HCT116 (cell line): ENCODE measurements at regions not wholly inside any gene's neighbourhood (a gene's known extent, or its start where the extent isn't known, plus 50 kb on each side); places are given as distances from the start of the nearest gene placed in this dataset.

Experiments
- ATAC-seq: fragments of 200-7000 bp; cut with Tn5 transposase; 2 replicates; pipeline ENCODE4 v1.9.1; 2020; ENCODE audit warnings: mild to moderate bottlenecking, moderate library complexity
- BruUV-seq: library from RNA; stranded (reverse); fragments of 400-500 nt; replicated peaks from 2 replicates; lab custom pipeline; 2021; lab: Mats Ljungman, UMichigan
- CTCF ChIA-PET: fragments of 300-600 bp; sonication (Branson Sonifier 250); formaldehyde crosslinking; loops from one replicate; lab custom pipeline; 2021; ENCODE audit warnings: antibody characterized with exemption; lab: Charles Lee
- POLR2A ChIA-PET: fragments of 300-600, 350-600 bp; sonication (Branson Sonifier 250); formaldehyde crosslinking; loops from one replicate; lab custom pipeline; 2021; ENCODE audit warnings: antibody characterized with exemption; lab: Charles Lee
- RAD21 ChIA-PET, 2 experiments: fragments of 300-600 bp; sonication (Branson Sonifier 250); formaldehyde crosslinking; loops; one replicate each; lab custom pipeline; 2023; ENCODE audit warnings: low total read pairs in 2 of 2; ENCODE audit not compliant: uncharacterized antibody in 2 of 2, unreplicated experiment in 2 of 2, low non-redundant PET in 1 of 2; lab: Charles Lee
- DNase-seq: peaks from one replicate; pipeline ENCODE4 v3.0.0-alpha.2; 2010; ENCODE audit warnings: low read depth, low spot score
- H2AFZ ChIP-seq: fragments of 200-600 bp; shearing (Covaris generic), sonication (generic); 2 replicates; pipeline ENCODE4 v1.6.1; 2017; ENCODE audit warnings: low read depth, mixed run types, mixed read lengths, antibody characterized with exemption, low read length; ENCODE audit not compliant: poor library complexity, severe bottlenecking
- H3K27ac ChIP-seq: 2 replicates; pipeline ENCODE4 v1.5.1; 2012; ENCODE audit warnings: low read depth, low read length
- H3K27me3 ChIP-seq: fragments of 200-600 bp; sonication (generic); 2 replicates; pipeline ENCODE4 v1.6.1; 2016; ENCODE audit warnings: mixed run types, low read length, mixed read lengths; ENCODE audit not compliant: insufficient read depth
- H3K36me3 ChIP-seq, 2 experiments: fragments of 200-500 bp in 1 of 2; fragments of 200-600 bp in 1 of 2; sonication (Bioruptor generic) in 1 of 2; sonication (generic) in 1 of 2; 2 replicates each; pipeline versions ENCODE4 v1.5.1 to v1.6.1; 2014 to 2016; ENCODE audit warnings: low read length in 2 of 2, inconsistent platforms in 1 of 2, mixed read lengths in 1 of 2, mixed run types in 1 of 2; ENCODE audit not compliant: insufficient read depth in 2 of 2, control insufficient read depth in 1 of 2
- H3K4me1 ChIP-seq, 2 experiments: fragments of 200-600 bp in 1 of 2; sonication (generic) in 1 of 2; 2 replicates each; pipeline versions ENCODE4 v1.5.1 to v1.6.1; 2012 to 2017; ENCODE audit warnings: low read length in 2 of 2, inconsistent platforms in 1 of 2, mild to moderate bottlenecking in 1 of 2, mixed read lengths in 1 of 2, mixed run types in 1 of 2, moderate library complexity in 1 of 2; ENCODE audit not compliant: insufficient read depth in 2 of 2, control insufficient read depth in 1 of 2
- H3K4me2 ChIP-seq: fragments of 200-600 bp; sonication (generic); 2 replicates; pipeline ENCODE4 v1.6.1; 2017; ENCODE audit warnings: mixed run types, low read length, mixed read lengths
- H3K4me3 ChIP-seq, 2 experiments: fragments of 200-600 bp in 1 of 2; sonication (generic) in 1 of 2; replicated peaks in 1 of 2; 2 replicates each; pipeline ENCODE4 v1.5.1; 2011 to 2016; ENCODE audit warnings: low read length in 2 of 2, control low read depth in 1 of 2, low read depth in 1 of 2, mild to moderate bottlenecking in 1 of 2, mixed read lengths in 1 of 2, mixed run types in 1 of 2
- H3K79me2 ChIP-seq: fragments of 200-600 bp; sonication (generic); 2 replicates; pipeline ENCODE4 v1.6.1; 2017; ENCODE audit warnings: mild to moderate bottlenecking, mixed run types, low read length, moderate library complexity, mixed read lengths; ENCODE audit not compliant: insufficient read depth
- H3K9ac ChIP-seq: fragments of 200-600 bp; sonication (generic); 2 replicates; pipeline ENCODE4 v1.6.1; 2016; ENCODE audit warnings: low read length, mixed read lengths
- H3K9me2 ChIP-seq: fragments of 200-600 bp; sonication (generic), shearing (Covaris generic); 2 replicates; pipeline ENCODE4 v1.6.1; 2017; ENCODE audit warnings: mixed run types, mild to moderate bottlenecking, moderate library complexity; ENCODE audit not compliant: insufficient read depth
- H3K9me3 ChIP-seq, 2 experiments: fragments of 200-500 bp in 1 of 2; fragments of 200-600 bp in 1 of 2; sonication (Bioruptor generic) in 1 of 2; sonication (generic) in 1 of 2; 2 replicates each; pipeline ENCODE4 v1.6.1; 2014 to 2017; ENCODE audit warnings: low read length in 2 of 2, mixed read lengths in 2 of 2, inconsistent platforms in 1 of 2, low read depth in 1 of 2, mild to moderate bottlenecking in 1 of 2, mixed run types in 1 of 2, moderate library complexity in 1 of 2; ENCODE audit not compliant: control insufficient read depth in 1 of 2, insufficient read depth in 1 of 2
- H4K20me1 ChIP-seq: fragments of 200-600 bp; sonication (generic), shearing (Covaris generic); 2 replicates; pipeline ENCODE4 v1.6.1; 2017; ENCODE audit warnings: mixed run types, mild to moderate bottlenecking, moderate library complexity; ENCODE audit not compliant: insufficient read depth
- JUND ChIP-seq: IDR thresholded peaks from 2 replicates; pipeline ENCODE4 v1.6.1; 2012
- POLR2A ChIP-seq: IDR thresholded peaks from 2 replicates; pipeline ENCODE4 v1.7.0; 2011; ENCODE audit warnings: borderline replicate concordance; ENCODE audit not compliant: insufficient read depth, insufficient read length; ENCODE audit errors: extremely low read depth
- SRF ChIP-seq: IDR thresholded peaks from 2 replicates; pipeline ENCODE4 v1.6.1; 2012; ENCODE audit warnings: low read depth
- TCF7L2 ChIP-seq: IDR thresholded peaks from 2 replicates; pipeline ENCODE4 v1.7.0; 2011; ENCODE audit warnings: borderline replicate concordance, inconsistent platforms; ENCODE audit not compliant: insufficient read depth, insufficient read length; ENCODE audit errors: extremely low read depth
- ZFX ChIP-seq: fragments of 450-650 bp; IDR thresholded peaks from 2 replicates; pipeline ENCODE4 v1.6.1; 2017
- ZNF274 ChIP-seq: fragments of 200-500 bp; sonication (Bioruptor generic); IDR thresholded peaks from 2 replicates; pipeline ENCODE4 v1.6.1; 2014; ENCODE audit warnings: mild to moderate bottlenecking, low read depth, low read length, inconsistent platforms
- intact Hi-C: fragments of 100-400 bp; cut with micrococcal nuclease; formaldehyde crosslinking; loops from 2 replicates; pipeline ENCODE4 v1.10.0; 2022
- TF ChIP-seq, protein P1 (sequence below), 3 experiments: fragments of 200-600 bp in 1 of 3; sonication (generic) in 1 of 3; IDR thresholded peaks in 2 of 3; conservative IDR thresholded peaks in 1 of 3; 2 replicates each; pipeline ENCODE4 v1.5.1; 2012 to 2017; ENCODE audit warnings: low read depth in 2 of 3, low read length in 2 of 3, antibody characterized with exemption in 1 of 3, borderline replicate concordance in 1 of 3, control low read depth in 1 of 3, mild to moderate bottlenecking in 1 of 3, mixed read lengths in 1 of 3, mixed run types in 1 of 3, moderate library complexity in 1 of 3; ENCODE audit not compliant: insufficient read depth in 1 of 3
- TF ChIP-seq, protein P2 (sequence below): IDR thresholded peaks from 2 replicates; pipeline ENCODE4 v1.6.1; 2011; ENCODE audit warnings: mild to moderate bottlenecking, low read length, moderate library complexity; ENCODE audit not compliant: insufficient replicate concordance; ENCODE audit errors: extremely low read depth
- TF ChIP-seq, protein P3 (sequence below): IDR thresholded peaks from 2 replicates; pipeline ENCODE4 v1.6.1; 2012
- TF ChIP-seq, protein P4 (sequence below): IDR thresholded peaks from 2 replicates; pipeline ENCODE4 v1.6.1; 2012

- H2AFZ ChIP-seq = no peak overlapping the region
- no peak overlapping the region for H3K4me2 ChIP-seq
- no peaks in the 10 kb centered on the region for H3K9me3 ChIP-seq
- ChIA-PET RAD21 (interaction anchor here in 1 of 2 experiments (1.3 kb wide), 1 partner anchor 425 kb away, joined by 5 read pairs; no protein-coding TSS in a partner anchor), POLR2A (no interaction called here), CTCF (interaction anchor here (1.0 to 2.1 kb wide), 5 partner anchors 9 to 425 kb away, joined by 4 to 7 read pairs (median 6); no protein-coding TSS in a partner anchor)
- ATAC-seq (no peak), DNase-seq (no peak)
- intact Hi-C loops = loop anchor here (2.0 to 5.0 kb wide), 2 partner anchors 90 to 208 kb away; no protein-coding TSS in a partner anchor
- H3K27ac ChIP-seq = no peak overlapping the region
- BruUV-seq = no TSS peak
- H3K9me2 ChIP-seq = no peaks in the 10 kb centered on the region
- no peaks in the 10 kb centered on the region for H3K79me2 ChIP-seq
- H3K27me3 ChIP-seq = no peaks in the 10 kb centered on the region
- H3K4me3 ChIP-seq = no peak overlapping the region
- H3K4me1 ChIP-seq = no peaks in the 10 kb centered on the region; a peak in 1 of 4 replicates
- no peak overlapping the region for H3K9ac ChIP-seq
- no peaks in the 10 kb centered on the region for H3K36me3 ChIP-seq
- H4K20me1 ChIP-seq = no peaks in the 10 kb centered on the region
- TF ChIP-seq, protein P1, sequence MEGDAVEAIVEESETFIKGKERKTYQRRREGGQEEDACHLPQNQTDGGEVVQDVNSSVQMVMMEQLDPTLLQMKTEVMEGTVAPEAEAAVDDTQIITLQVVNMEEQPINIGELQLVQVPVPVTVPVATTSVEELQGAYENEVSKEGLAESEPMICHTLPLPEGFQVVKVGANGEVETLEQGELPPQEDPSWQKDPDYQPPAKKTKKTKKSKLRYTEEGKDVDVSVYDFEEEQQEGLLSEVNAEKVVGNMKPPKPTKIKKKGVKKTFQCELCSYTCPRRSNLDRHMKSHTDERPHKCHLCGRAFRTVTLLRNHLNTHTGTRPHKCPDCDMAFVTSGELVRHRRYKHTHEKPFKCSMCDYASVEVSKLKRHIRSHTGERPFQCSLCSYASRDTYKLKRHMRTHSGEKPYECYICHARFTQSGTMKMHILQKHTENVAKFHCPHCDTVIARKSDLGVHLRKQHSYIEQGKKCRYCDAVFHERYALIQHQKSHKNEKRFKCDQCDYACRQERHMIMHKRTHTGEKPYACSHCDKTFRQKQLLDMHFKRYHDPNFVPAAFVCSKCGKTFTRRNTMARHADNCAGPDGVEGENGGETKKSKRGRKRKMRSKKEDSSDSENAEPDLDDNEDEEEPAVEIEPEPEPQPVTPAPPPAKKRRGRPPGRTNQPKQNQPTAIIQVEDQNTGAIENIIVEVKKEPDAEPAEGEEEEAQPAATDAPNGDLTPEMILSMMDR (IDR thresholded peaks at IDR 0.05 in 2 of 3, conservative IDR thresholded peaks at IDR 0.05 in 1 of 3; ENCODE audit: borderline replicate concordance in 1 of 3, insufficient read depth in 1 of 3, low read depth in 2 of 3, low read length in 2 of 3) = no peak
Measured at GRCh38 chr21:38712664-38713063, 93.1 kb upstream of the ETS2 start.

- POLR2A ChIA-PET = no interaction called here
- Histone ChIP-seq H4K20me1 (no peaks in the 10 kb centered on the region), H3K4me1 (no peaks in the 10 kb centered on the region; a peak in 1 of 4 replicates), H3K27ac (no peak overlapping the region), H3K36me3 (no peaks in the 10 kb centered on the region), H3K27me3 (no peaks in the 10 kb centered on the region), H3K9me2 (no peaks in the 10 kb centered on the region), H3K79me2 (no peaks in the 10 kb centered on the region), H3K9me3 (no peaks in the 10 kb centered on the region), H3K4me3 (no peak overlapping the region), H2AFZ (no peak overlapping the region), H3K9ac (no peak overlapping the region), H3K4me2 (no peak overlapping the region)
- DNase-seq (no peak), ATAC-seq (no peak)
- intact Hi-C loops = loop anchor here (5.0 kb wide), 1 partner anchor 92 kb away; no protein-coding TSS in a partner anchor
- RAD21 ChIA-PET = no interaction called here
- no TSS peak for BruUV-seq
- CTCF ChIA-PET = no interaction called here
- TF ChIP-seq POLR2A (no peak), ZFX (no peak), ZNF274 (no peak), JUND (no peak), TCF7L2 (no peak), SRF (no peak)
- TF ChIP-seq, protein P2, sequence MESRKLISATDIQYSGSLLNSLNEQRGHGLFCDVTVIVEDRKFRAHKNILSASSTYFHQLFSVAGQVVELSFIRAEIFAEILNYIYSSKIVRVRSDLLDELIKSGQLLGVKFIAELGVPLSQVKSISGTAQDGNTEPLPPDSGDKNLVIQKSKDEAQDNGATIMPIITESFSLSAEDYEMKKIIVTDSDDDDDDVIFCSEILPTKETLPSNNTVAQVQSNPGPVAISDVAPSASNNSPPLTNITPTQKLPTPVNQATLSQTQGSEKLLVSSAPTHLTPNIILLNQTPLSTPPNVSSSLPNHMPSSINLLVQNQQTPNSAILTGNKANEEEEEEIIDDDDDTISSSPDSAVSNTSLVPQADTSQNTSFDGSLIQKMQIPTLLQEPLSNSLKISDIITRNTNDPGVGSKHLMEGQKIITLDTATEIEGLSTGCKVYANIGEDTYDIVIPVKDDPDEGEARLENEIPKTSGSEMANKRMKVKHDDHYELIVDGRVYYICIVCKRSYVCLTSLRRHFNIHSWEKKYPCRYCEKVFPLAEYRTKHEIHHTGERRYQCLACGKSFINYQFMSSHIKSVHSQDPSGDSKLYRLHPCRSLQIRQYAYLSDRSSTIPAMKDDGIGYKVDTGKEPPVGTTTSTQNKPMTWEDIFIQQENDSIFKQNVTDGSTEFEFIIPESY = no peak
- TF ChIP-seq, protein P3, sequence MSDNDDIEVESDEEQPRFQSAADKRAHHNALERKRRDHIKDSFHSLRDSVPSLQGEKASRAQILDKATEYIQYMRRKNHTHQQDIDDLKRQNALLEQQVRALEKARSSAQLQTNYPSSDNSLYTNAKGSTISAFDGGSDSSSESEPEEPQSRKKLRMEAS = no peak
- TF ChIP-seq, protein P1 (IDR thresholded peaks at IDR 0.05 in 2 of 3, conservative IDR thresholded peaks at IDR 0.05 in 1 of 3; ENCODE audit: borderline replicate concordance in 1 of 3, insufficient read depth in 1 of 3, low read depth in 2 of 3, low read length in 2 of 3) = no peak
- TF ChIP-seq, protein P4, sequence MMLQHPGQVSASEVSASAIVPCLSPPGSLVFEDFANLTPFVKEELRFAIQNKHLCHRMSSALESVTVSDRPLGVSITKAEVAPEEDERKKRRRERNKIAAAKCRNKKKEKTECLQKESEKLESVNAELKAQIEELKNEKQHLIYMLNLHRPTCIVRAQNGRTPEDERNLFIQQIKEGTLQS = no peak
Measured at GRCh38 chr21:38714039-38714817, 91.5 kb upstream of the ETS2 start.
